ENCODE measurements at regions not wholly inside any gene's neighbourhood (a gene's known extent, or its start where the extent isn't known, plus 50 kb on each side); places are given as distances from the start of the nearest gene placed in this dataset.

- no peaks in the 10 kb centered on the region for H3K4me1 ChIP-seq (replicated peaks in 1 of 2; ENCODE audit: control insufficient read depth in 2 of 2, insufficient read depth in 2 of 2, low read length in 2 of 2)
- no peaks in the 10 kb centered on the region; the same call in 1 of the 2 replicates for H3K9me3 ChIP-seq (replicated peaks; ENCODE audit: control insufficient read depth, insufficient read depth, low read depth, low read length)
- no peaks in the 10 kb centered on the region for H3K36me3 ChIP-seq (ENCODE audit: control insufficient read depth, insufficient read depth, low read length)
- ATAC-seq (no peak), FAIRE-seq (no peak), DNase-seq (ENCODE audit: extremely low read depth in 1 of 4, low spot score in 3 of 4) (no peak)
- no peaks in the 10 kb centered on the region for H4K20me1 ChIP-seq (replicated peaks; ENCODE audit: control insufficient read depth, insufficient read depth, low read length)
- H2AFZ ChIP-seq (ENCODE audit: low read depth, low read length): no peak overlapping the region
- no peak overlapping the region for H3K27ac ChIP-seq (ENCODE audit: extremely low read depth, low read depth, low read length)
- in situ Hi-C loops (cut with MboI) (no loop called here), intact Hi-C loops (cut with micrococcal nuclease) (no loop called here)
- no peaks in the 10 kb centered on the region for H3K9me1 ChIP-seq (ENCODE audit: control insufficient read depth, insufficient read depth, low read length)
- ChIA-PET POLR2A (no interaction called here), CTCF (ENCODE audit: low intra/inter-chr PET ratio) (no interaction called here)
- no peaks in the 10 kb centered on the region for H3K79me2 ChIP-seq (ENCODE audit: control insufficient read depth, insufficient read depth, low read length)
- no TSS peak for BruUV-seq (replicated peaks)
- H3K27me3 ChIP-seq (ENCODE audit: control insufficient read depth in 2 of 2, insufficient read depth in 2 of 2, low read length in 2 of 2): no peaks in the 10 kb centered on the region
- 0% methylated on average over 3 of the region's 3 CpGs for WGBS (ENCODE audit: insufficient coverage, low coverage, missing lambda C conversion rate)
- H3K9ac ChIP-seq (ENCODE audit: insufficient read depth in 1 of 2, low read depth in 2 of 2, low read length in 2 of 2): no peak overlapping the region
- H3K4me3 ChIP-seq: no peak overlapping the region
- no peak overlapping the region for H3K4me2 ChIP-seq (ENCODE audit: insufficient read depth, low read length)
- TF ChIP-seq SOX6 (IDR thresholded peaks at IDR 0.05): no peak
- no peak for TF ChIP-seq MYBL2 (IDR thresholded peaks at IDR 0.05; ENCODE audit: low read depth)
- no peak for TF ChIP-seq MYBL2 (CRISPR knock-in tag; IDR thresholded peaks at IDR 0.05; ENCODE audit: borderline replicate concordance)
- TF ChIP-seq ZNF561 (CRISPR knock-in tag; conservative IDR thresholded peaks at IDR 0.05): no peak
- TF ChIP-seq ZNF79 (CRISPR knock-in tag; IDR thresholded peaks at IDR 0.05; ENCODE audit: low read depth): no peak
- TF ChIP-seq ZNF76 (CRISPR knock-in tag; IDR thresholded peaks at IDR 0.05; ENCODE audit: borderline replicate concordance): no peak
- TF ChIP-seq BHLHE40 (IDR thresholded peaks at IDR 0.05; ENCODE audit: low read length): no peak
- no peak for TF ChIP-seq ZNF121 (CRISPR knock-in tag; conservative IDR thresholded peaks at IDR 0.05)
- no peak for TF ChIP-seq SREBF1 (IDR thresholded peaks at IDR 0.05; ENCODE audit: borderline replicate concordance, low read depth, low read length)
- TF ChIP-seq LARP7 (IDR thresholded peaks at IDR 0.05): no peak
- TF ChIP-seq RHOXF2B (CRISPR knock-in tag; conservative IDR thresholded peaks at IDR 0.05): no peak
- no peak for TF ChIP-seq MIER1 (IDR thresholded peaks at IDR 0.05; ENCODE audit: low read depth)
- no peak for TF ChIP-seq PRPF4 (IDR thresholded peaks at IDR 0.05; ENCODE audit: insufficient read depth, low read depth, low read length, poor library complexity, severe bottlenecking)
- TF ChIP-seq HNRNPLL (IDR thresholded peaks at IDR 0.05; ENCODE audit: low read depth, low read length, poor library complexity, severe bottlenecking): no peak
- no peak for TF ChIP-seq GMEB1 (CRISPR knock-in tag; IDR thresholded peaks at IDR 0.05)
- TF ChIP-seq PHB (CRISPR knock-in tag; IDR thresholded peaks at IDR 0.05): no peak
- TF ChIP-seq ZNF77 (CRISPR knock-in tag; IDR thresholded peaks at IDR 0.05): no peak
Measured at GRCh38 chr21:28538987-28539622, 453.6 kb downstream of the LTN1 start.
